C4-2B (cell line): ENCODE measurements at regions not wholly inside any gene's neighbourhood (a gene's known extent, or its start where the extent isn't known, plus 50 kb on each side); places are given as distances from the start of the nearest gene placed in this dataset.

Source experiments
- CTCF ChIP-seq: fragments of 450-650 bp; conservative IDR thresholded peaks from 2 replicates; pipeline ENCODE4 v1.5.1; 2017; ENCODE audit warnings: mild to moderate bottlenecking
- ZFX ChIP-seq: fragments of 450-650 bp; IDR thresholded peaks from 2 replicates; pipeline ENCODE4 v1.6.1; 2017

GRCh38 chr2:104561251-104561650, 292.7 kb upstream of the POU3F3 start:
- TF ChIP-seq CTCF (no peak), ZFX (no peak)
